H1 (cell line): ENCODE measurements at regions not wholly inside any gene's neighbourhood (a gene's known extent, or its start where the extent isn't known, plus 50 kb on each side); places are given as distances from the start of the nearest gene placed in this dataset.
A peak's percentile ranks its signal among the peaks of the same experiment; 100 is the strongest.

ENCODE experiments used
- CTCF ChIA-PET: fragments of 300-600 bp; sonication (Branson Sonifier 250); formaldehyde crosslinking; loops from one replicate; lab custom pipeline; 2021; ENCODE audit not compliant: partially characterized antibody; lab: Charles Lee
- POLR2A ChIA-PET: fragments of 300-600 bp; sonication (Branson Sonifier 250); formaldehyde crosslinking; loops from one replicate; lab custom pipeline; 2021; ENCODE audit warnings: inconsistent platforms; ENCODE audit not compliant: partially characterized antibody; lab: Charles Lee
- DNase-seq, 2 experiments: peaks; one replicate each; pipeline versions ENCODE4 v3.0.0 to v3.0.0-alpha.2; 2010 to 2022; ENCODE audit warnings: low spot score in 2 of 2, low read depth in 1 of 2, mixed read lengths in 1 of 2
- FAIRE-seq: peaks from 2 replicates; lab custom pipeline; 2011; peaks lifted over from hg19 to GRCh38; lab: Jason Lieb, UNC
- H2AFZ ChIP-seq: 2 replicates; pipeline ENCODE4 v1.8.1; 2012; ENCODE audit warnings: low read length, inconsistent platforms
- H2AK5ac ChIP-seq: 2 replicates; pipeline ENCODE4 v1.6.1; 2013; ENCODE audit warnings: low read depth, low read length
- H2BK120ac ChIP-seq: replicated peaks from 2 replicates; pipeline ENCODE3; 2013; ENCODE audit warnings: low read depth, low read length, inconsistent platforms
- H2BK12ac ChIP-seq: 2 replicates; pipeline ENCODE4 v1.6.1; 2013; ENCODE audit warnings: low read depth, low read length
- H2BK15ac ChIP-seq: 2 replicates; pipeline ENCODE4 v1.6.1; 2013; ENCODE audit warnings: low read length
- H2BK20ac ChIP-seq: 2 replicates; pipeline ENCODE4 v1.6.1; 2013; ENCODE audit warnings: low read length
- H2BK5ac ChIP-seq: 2 replicates; pipeline ENCODE4 v1.6.1; 2013; ENCODE audit warnings: low read depth, low read length
- H3K14ac ChIP-seq: 2 replicates; pipeline ENCODE4 v1.6.1; 2013; ENCODE audit warnings: inconsistent platforms; ENCODE audit not compliant: insufficient read length
- H3K18ac ChIP-seq: 2 replicates; pipeline ENCODE4 v1.6.1; 2013; ENCODE audit warnings: low read length; ENCODE audit errors: extremely low read depth
- H3K23ac ChIP-seq: 2 replicates; pipeline ENCODE4 v1.6.1; 2013; ENCODE audit warnings: inconsistent platforms; ENCODE audit not compliant: insufficient read length
- H3K23me2 ChIP-seq: 2 replicates; pipeline ENCODE4 v1.6.1; 2013; ENCODE audit warnings: low read depth, low read length
- H3K27ac ChIP-seq: 2 replicates; pipeline ENCODE4 v1.6.1; 2011; ENCODE audit warnings: low read depth, low read length, inconsistent platforms
- H3K27me3 ChIP-seq, 4 experiments: replicated peaks in 1 of 4; 1 replicate in 1 of 4; 2 replicates in 3 of 4; pipeline versions ENCODE4 v1.6.1 to v1.8.1; 2011 to 2013; ENCODE audit warnings: low read length in 3 of 4, mild to moderate bottlenecking in 3 of 4, inconsistent platforms in 2 of 4, mixed read lengths in 2 of 4, moderate library complexity in 1 of 4; ENCODE audit not compliant: control insufficient read depth in 3 of 4, insufficient read depth in 3 of 4; ENCODE audit errors: extremely low read depth in 1 of 4
- H3K36me3 ChIP-seq, 4 experiments: 2 replicates each; pipeline versions ENCODE4 v1.6.1 to v1.8.1; 2011 to 2013; ENCODE audit warnings: mild to moderate bottlenecking in 4 of 4, low read length in 3 of 4, moderate library complexity in 2 of 4, control low read depth in 1 of 4, inconsistent platforms in 1 of 4; ENCODE audit not compliant: insufficient read depth in 4 of 4, control insufficient read depth in 2 of 4
- H3K4ac ChIP-seq: replicated peaks from 2 replicates; pipeline ENCODE3; 2013; ENCODE audit warnings: low read length, low read depth, mixed read lengths, inconsistent platforms; ENCODE audit not compliant: insufficient read length
- H3K4me1 ChIP-seq, 4 experiments: replicated peaks in 1 of 4; 1 replicate in 1 of 4; 2 replicates in 3 of 4; pipeline versions ENCODE4 v1.6.1 to v1.8.1; 2011 to 2013; ENCODE audit warnings: low read length in 3 of 4, inconsistent platforms in 2 of 4, mixed read lengths in 1 of 4; ENCODE audit not compliant: insufficient read depth in 4 of 4, control insufficient read depth in 3 of 4
- H3K4me2 ChIP-seq, 2 experiments: 2 replicates each; pipeline versions ENCODE4 v1.6.1 to v1.8.1; 2011 to 2013; ENCODE audit warnings: low read depth in 2 of 2, low read length in 2 of 2, control low read depth in 1 of 2, inconsistent platforms in 1 of 2, mild to moderate bottlenecking in 1 of 2; ENCODE audit not compliant: insufficient read depth in 1 of 2
- H3K4me3 ChIP-seq, 4 experiments: fragments of 200-600, 300-600 bp in 1 of 4; sonication (generic), shearing (Covaris generic), sonication (Bioruptor Twin) in 1 of 4; 2 replicates each; pipeline versions ENCODE4 v1.5.1 to v1.8.1; 2011 to 2016; ENCODE audit warnings: low read length in 4 of 4, low read depth in 3 of 4, control low read depth in 2 of 4, inconsistent platforms in 2 of 4, mild to moderate bottlenecking in 2 of 4, mixed read lengths in 1 of 4, moderate library complexity in 1 of 4; ENCODE audit not compliant: insufficient read depth in 2 of 4; ENCODE audit errors: extremely low read depth in 1 of 4
- H3K56ac ChIP-seq: replicated peaks from 2 replicates; pipeline ENCODE3; 2013; ENCODE audit warnings: low read depth, mild to moderate bottlenecking, mixed read lengths, low read length, inconsistent platforms; ENCODE audit not compliant: insufficient read length
- H3K79me1 ChIP-seq: 2 replicates; pipeline ENCODE4 v1.6.1; 2013; ENCODE audit warnings: low read depth, low read length, control low read depth
- H3K79me2 ChIP-seq, 2 experiments: 2 replicates each; pipeline versions ENCODE4 v1.6.1 to v1.8.1; 2012 to 2013; ENCODE audit warnings: low read length in 2 of 2, mild to moderate bottlenecking in 2 of 2, inconsistent platforms in 1 of 2; ENCODE audit not compliant: insufficient read depth in 2 of 2, control insufficient read depth in 1 of 2
- H3K9ac ChIP-seq, 4 experiments: replicated peaks in 1 of 4; 1 replicate in 1 of 4; 2 replicates in 3 of 4; pipeline versions ENCODE4 v1.6.1 to v1.8.1; 2011 to 2013; ENCODE audit warnings: low read depth in 3 of 4, low read length in 3 of 4, control low read depth in 2 of 4, mild to moderate bottlenecking in 2 of 4, moderate library complexity in 2 of 4, inconsistent platforms in 1 of 4; ENCODE audit errors: extremely low read depth in 1 of 4
- H3K9me3 ChIP-seq, 2 experiments: 2 replicates each; pipeline versions ENCODE4 v1.6.1 to v1.8.1; 2012 to 2013; ENCODE audit warnings: mild to moderate bottlenecking in 2 of 2, moderate library complexity in 2 of 2, control low read depth in 1 of 2, inconsistent platforms in 1 of 2, low read depth in 1 of 2, low read length in 1 of 2, mixed read lengths in 1 of 2; ENCODE audit not compliant: insufficient read depth in 2 of 2
- H4K20me1 ChIP-seq, 2 experiments: replicated peaks in 1 of 2; 2 replicates each; pipeline versions ENCODE3 to v1.8.1; 2011 to 2013; ENCODE audit warnings: inconsistent platforms in 2 of 2, low read length in 2 of 2, mild to moderate bottlenecking in 1 of 2; ENCODE audit not compliant: insufficient read depth in 2 of 2, control insufficient read depth in 1 of 2
- H4K5ac ChIP-seq: 2 replicates; pipeline ENCODE4 v1.6.1; 2013; ENCODE audit warnings: low read length, low read depth, mixed read lengths, inconsistent platforms; ENCODE audit not compliant: insufficient read length
- H4K8ac ChIP-seq: 2 replicates; pipeline ENCODE4 v1.8.0; 2013; ENCODE audit warnings: mild to moderate bottlenecking, moderate library complexity, low read length, inconsistent platforms; ENCODE audit not compliant: insufficient read depth; ENCODE audit errors: extremely low read depth
- H4K91ac ChIP-seq: replicated peaks from 2 replicates; pipeline ENCODE3; 2013; ENCODE audit warnings: low read length, mixed read lengths, inconsistent platforms; ENCODE audit not compliant: insufficient read length
- BACH1 ChIP-seq: IDR thresholded peaks from 2 replicates; pipeline ENCODE4 v1.6.1; 2012; ENCODE audit warnings: low read length, improper control_type of control experiment
- GABPA ChIP-seq: IDR thresholded peaks from 2 replicates; pipeline ENCODE4 v1.6.1; 2011; ENCODE audit warnings: mild to moderate bottlenecking, low read length, moderate library complexity, borderline replicate concordance; ENCODE audit not compliant: insufficient read depth
- RAD21 ChIP-seq, 2 experiments: IDR thresholded peaks in 1 of 2; conservative IDR thresholded peaks in 1 of 2; 2 replicates each; pipeline ENCODE4 v1.6.1; 2011; ENCODE audit warnings: low read depth in 2 of 2, low read length in 2 of 2, improper control_type of control experiment in 1 of 2, inconsistent platforms in 1 of 2, mild to moderate bottlenecking in 1 of 2, moderate library complexity in 1 of 2
- RNF2 ChIP-seq: fragments of 200-900, 300-1000 bp; sonication (generic); IDR thresholded peaks from 2 replicates; pipeline ENCODE4 v1.7.1; 2016; ENCODE audit warnings: borderline replicate concordance, low read depth, mild to moderate bottlenecking, antibody characterized with exemption, low read length; ENCODE audit not compliant: poor library complexity, severe bottlenecking; ENCODE audit errors: missing control alignments
- TAF1 ChIP-seq: IDR thresholded peaks from 2 replicates; pipeline ENCODE4 v1.6.1; 2011; ENCODE audit warnings: mild to moderate bottlenecking, low read depth, low read length
- TCF12 ChIP-seq: IDR thresholded peaks from 2 replicates; pipeline ENCODE4 v1.6.1; 2011; ENCODE audit warnings: low read depth, mild to moderate bottlenecking, low read length
- WGBS, 2 experiments: shearing (Covaris generic) in 1 of 2; methylation state at CpG; one replicate each; pipeline versions ENCODE4 v1.1.6 to v1.1.7; 2013 to 2015; ENCODE audit warnings: low lambda C conversion rate in 2 of 2, mixed read lengths in 2 of 2, inconsistent platforms in 1 of 2, low coverage in 1 of 2, missing lambda C conversion rate in 1 of 2; ENCODE audit not compliant: insufficient replicate concordance in 2 of 2, insufficient coverage in 1 of 2, insufficient read length in 1 of 2; ENCODE audit errors: extremely low coverage in 1 of 2, missing lambda C conversion rate in 1 of 2; 5-methylcytosine and 5-hydroxymethylcytosine counted together

DNA sequence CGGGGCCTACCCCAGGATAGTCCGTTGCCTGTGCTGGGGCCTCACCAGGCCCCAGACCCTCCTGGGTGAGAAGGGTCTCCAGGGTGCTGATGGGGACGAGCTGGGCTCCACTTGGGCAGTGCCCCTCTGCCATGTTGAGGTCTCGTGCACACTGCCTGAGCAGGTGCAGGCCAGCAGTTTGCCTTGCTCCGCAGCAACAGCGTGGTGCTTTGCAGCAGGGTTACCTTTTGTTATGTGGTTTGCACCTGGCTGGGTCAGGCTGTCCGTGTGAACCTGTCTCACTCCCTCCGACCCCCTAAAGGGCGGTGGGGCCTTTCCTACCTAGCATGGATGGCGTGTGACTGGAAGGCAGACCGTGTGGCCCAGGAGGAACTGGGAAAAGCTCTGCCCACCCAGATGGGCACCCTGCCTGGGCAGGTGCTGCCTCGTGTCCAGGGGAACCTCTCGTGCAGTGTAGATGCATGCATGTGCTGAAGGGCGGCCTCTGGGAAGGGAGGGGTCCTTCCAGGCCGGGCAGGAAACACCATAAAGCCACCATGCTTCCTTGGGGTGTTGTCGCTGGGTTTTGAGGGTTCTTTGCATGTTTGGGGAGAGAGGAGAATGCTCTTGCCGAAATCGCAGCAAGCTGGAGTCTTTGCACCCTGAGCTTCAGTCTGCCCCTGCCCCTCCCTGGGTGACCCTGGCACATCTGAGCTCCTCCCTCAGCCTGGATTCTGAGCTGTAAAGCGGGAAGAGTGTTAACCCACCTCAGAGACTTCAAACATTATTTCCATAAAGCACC, 75.4 kb upstream of the PPARA start:
- Histone ChIP-seq H4K20me1 (peaks cover 0 to 1% of the 10 kb centered on the region in 2 experiments), H3K9ac (no peak overlapping the region), H3K9me3 (no peaks in the 10 kb centered on the region), H3K79me1 (peaks cover 11% of the 10 kb centered on the region; the same call in 1 of the 2 replicates), H3K23me2 (peaks cover 15% of the 10 kb centered on the region; the same call in 1 of the 2 replicates), H3K36me3 (no peaks in the 10 kb centered on the region), H4K91ac (peak overlapping the region; percentile 20), H3K4me1 (peaks cover 0 to 58% (median 40%) of the 10 kb centered on the region in 4 experiments; a peak in 6 of 7 replicates), H3K4me2 (peak overlapping the region; percentile 67 to 80), H2BK20ac (no peak overlapping the region), H3K27ac (no peak overlapping the region), H2BK120ac (no peak overlapping the region), H2AK5ac (no peak overlapping the region; the same call in 1 of the 2 replicates), H2BK15ac (no peak overlapping the region), H2BK5ac (peak overlapping the region; percentile 79; the same call in 1 of the 2 replicates), H3K56ac (no peak overlapping the region)
- DNase-seq (no peak), FAIRE-seq (no peak)
- POLR2A ChIA-PET = no interaction called here
- TF ChIP-seq RNF2 (no peak), TAF1 (no peak), BACH1 (no peak), TCF12 (peak; percentile 64; the same call in 1 of the 2 replicates), GABPA (0 out of 2 replicates have a peak, but pooled peaks have one; percentile 31), RAD21 (IDR thresholded peaks at IDR 0.05 in 1 of 2, conservative IDR thresholded peaks at IDR 0.05 in 1 of 2; ENCODE audit: low read depth in 2 of 2, low read length in 2 of 2) (no peak)
- TF ChIP-seq, all 59 proteins: peak for 2
- 0 out of 2 replicates have a peak overlapping the region, but pooled peaks have one; percentile 38 for H3K18ac ChIP-seq
- peak overlapping the region; percentile 61 for H3K4ac ChIP-seq
- H3K79me2 ChIP-seq = peaks cover 0 to 64% of the 10 kb centered on the region in 2 experiments; a peak in 3 of 4 replicates
- no peak overlapping the region for H3K14ac ChIP-seq
- H2BK12ac ChIP-seq = no peak overlapping the region
- no peak overlapping the region for H2AFZ ChIP-seq
- H3K27me3 ChIP-seq = peaks cover 8 to 30% (median 20%) of the 10 kb centered on the region in 4 experiments
- no peak overlapping the region for H4K5ac ChIP-seq
- 72% methylated on average over 19 of the region's 19 CpGs; no CpG with 5 or more reads in 1 of the 2 experiments for WGBS, 2 experiments
- no peak overlapping the region for H3K23ac ChIP-seq
- H3K4me3 ChIP-seq = peak overlapping the region in 2 of 4 experiments; percentile 8 to 67; a peak in 4 of 8 replicates
- CTCF ChIA-PET = interaction anchor here (0.8 to 2.5 kb wide), 7 partner anchors 9 to 80 kb away, joined by 3 to 8 read pairs (median 3); no protein-coding TSS in a partner anchor
- H4K8ac ChIP-seq = 0 out of 2 replicates have a peak overlapping the region, but pooled peaks have one; percentile 46
